ENCODE measurements at regions not wholly inside any gene's neighbourhood (a gene's known extent, or its start where the extent isn't known, plus 50 kb on each side); places are given as distances from the start of the nearest gene placed in this dataset.

GRCh38 chr6:126764104-126764503 is 354.4 kb upstream of the RSPO3 start:
- DNase-seq = no peak

- no peak for DNase-seq
Observed at GRCh38 chr6:126764671-126765070, 353.8 kb upstream of the RSPO3 start.

- no peak for DNase-seq
Observed at GRCh38 chr6:126766820-126767219, 351.7 kb upstream of the RSPO3 start.

- no peak for DNase-seq
Observed at GRCh38 chr6:126767711-126768110, 350.8 kb upstream of the RSPO3 start.

GRCh38 chr6:126770176-126770575 is 348.3 kb upstream of the RSPO3 start:
- no peak for DNase-seq

GRCh38 chr6:126773112-126773805 is 345.2 kb upstream of the RSPO3 start:
- DNase-seq = no peak

- DNase-seq = no peak
Observed at GRCh38 chr6:126779331-126779730, 339.1 kb upstream of the RSPO3 start.

- no peak for DNase-seq
Observed at GRCh38 chr6:126781582-126781981, 336.9 kb upstream of the RSPO3 start.

GRCh38 chr6:126784161-126784790 is 334.2 kb upstream of the RSPO3 start:
- no peak for DNase-seq

- no peak for DNase-seq
Observed at GRCh38 chr6:126786262-126786661, 332.2 kb upstream of the RSPO3 start.

- DNase-seq = no peak
Observed at GRCh38 chr6:126787635-126788034, 330.8 kb upstream of the RSPO3 start.

GRCh38 chr6:126788861-126789365 is 329.6 kb upstream of the RSPO3 start:
- no peak for DNase-seq

- no peak for DNase-seq
Observed at GRCh38 chr6:126792340-126793085, 326.0 kb upstream of the RSPO3 start.

- no peak for DNase-seq
Observed at GRCh38 chr6:126795161-126795560, 323.3 kb upstream of the RSPO3 start.

- DNase-seq = no peak
Observed at GRCh38 chr6:126797981-126798380, 320.5 kb upstream of the RSPO3 start.

GRCh38 chr6:126803769-126804168 is 314.7 kb upstream of the RSPO3 start:
- DNase-seq = no peak

GRCh38 chr6:126804332-126805064 is 314.0 kb upstream of the RSPO3 start:
- no peak for DNase-seq

- no peak for DNase-seq
Observed at GRCh38 chr6:126805861-126806260, 312.6 kb upstream of the RSPO3 start.

GRCh38 chr6:126807876-126808275 is 310.6 kb upstream of the RSPO3 start:
- no peak for DNase-seq

GRCh38 chr6:126811321-126811720 is 307.1 kb upstream of the RSPO3 start:
- DNase-seq = no peak

GRCh38 chr6:126812010-126812409 is 306.5 kb upstream of the RSPO3 start:
- DNase-seq = no peak

GRCh38 chr6:126812651-126813050 is 305.8 kb upstream of the RSPO3 start:
- DNase-seq = no peak

GRCh38 chr6:126820634-126821033 is 297.8 kb upstream of the RSPO3 start:
- DNase-seq = no peak

Data from DMS153 (cell line).